HepG2 (cell line): ENCODE measurements at regions not wholly inside any gene's neighbourhood (a gene's known extent, or its start where the extent isn't known, plus 50 kb on each side); places are given as distances from the start of the nearest gene placed in this dataset.

Experiments used
- ATAC-seq: fragments of 200-7000 bp; cut with Tn5 transposase; 3 replicates; pipeline ENCODE4 v1.9.1; 2020; ENCODE audit warnings: mild to moderate bottlenecking, moderate library complexity
- BruUV-seq: library from RNA; stranded (reverse); fragments of 400-500 nt; replicated peaks from 2 replicates; lab custom pipeline; 2021; lab: Mats Ljungman, UMichigan
- CTCF ChIA-PET: fragments of 300-600 bp; formaldehyde crosslinking; extraction: SDS; loops from one replicate; lab custom pipeline; 2021; ENCODE audit warnings: low total read pairs, inconsistent platforms, low intra/inter-chr PET ratio; lab: Yijun Ruan, JAX
- POLR2A ChIA-PET: fragments of 350-600 bp; sonication (Branson Sonifier 250); formaldehyde crosslinking; loops from one replicate; lab custom pipeline; 2020; ENCODE audit warnings: antibody characterized with exemption, inconsistent platforms; lab: Yijun Ruan, JAX
- DNase-seq: peaks from one replicate; pipeline ENCODE4 v3.0.0-alpha.2; 2015; ENCODE audit warnings: low spot score
- FAIRE-seq: peaks from 3 replicates; lab custom pipeline; 2011; peaks lifted over from hg19 to GRCh38; lab: Jason Lieb, UNC
- H2AFZ ChIP-seq: one replicate; pipeline ENCODE4 v1.6.1; 2011; ENCODE audit warnings: low read length, inconsistent platforms
- H3K27ac ChIP-seq: fragments of 300-600 bp; 3 replicates; pipeline ENCODE4 v1.8.0; 2011; ENCODE audit warnings: mixed run types, mild to moderate bottlenecking, mixed read lengths, low read length, inconsistent platforms; ENCODE audit not compliant: insufficient read depth; ENCODE audit errors: extremely low read length
- H3K27me3 ChIP-seq, 2 experiments: fragments of 200-600 bp in 1 of 2; 2 replicates in 1 of 2; 3 replicates in 1 of 2; pipeline versions ENCODE4 v1.6.0 to v1.8.0; 2011; ENCODE audit warnings: low read length in 2 of 2, mild to moderate bottlenecking in 2 of 2, moderate library complexity in 2 of 2, inconsistent platforms in 1 of 2; ENCODE audit not compliant: insufficient read depth in 2 of 2, control insufficient read depth in 1 of 2
- H3K36me3 ChIP-seq, 2 experiments: fragments of 200-600 bp in 1 of 2; replicated peaks in 1 of 2; 2 replicates in 1 of 2; 3 replicates in 1 of 2; pipeline versions ENCODE4 v1.5.1 to v1.8.0; 2011; ENCODE audit warnings: low read length in 2 of 2, inconsistent platforms in 1 of 2; ENCODE audit not compliant: insufficient read depth in 2 of 2, control insufficient read depth in 1 of 2
- H3K4me1 ChIP-seq: 2 replicates; pipeline ENCODE4 v1.5.1; 2012; ENCODE audit warnings: low read length, inconsistent platforms; ENCODE audit not compliant: insufficient read depth
- H3K4me2 ChIP-seq: 2 replicates; pipeline ENCODE4 v1.6.0; 2011; ENCODE audit warnings: low read depth, low read length, inconsistent platforms
- H3K4me3 ChIP-seq, 3 experiments: fragments of 200-600 bp in 1 of 3; sonication (generic), shearing (Covaris generic) in 1 of 3; replicated peaks in 1 of 3; 2 replicates each; pipeline ENCODE4 v1.5.1; 2011 to 2016; ENCODE audit warnings: low read length in 3 of 3, inconsistent platforms in 2 of 3, low read depth in 2 of 3, mild to moderate bottlenecking in 2 of 3, control low read depth in 1 of 3, mixed read lengths in 1 of 3; ENCODE audit not compliant: insufficient read depth in 1 of 3
- H3K79me2 ChIP-seq: one replicate; pipeline ENCODE4 v1.6.1; 2011; ENCODE audit warnings: low read length, inconsistent platforms; ENCODE audit not compliant: insufficient read depth
- H3K9ac ChIP-seq: 2 replicates; pipeline ENCODE4 v1.6.0; 2011; ENCODE audit warnings: mild to moderate bottlenecking, low read depth, low read length, inconsistent platforms; ENCODE audit not compliant: insufficient read depth
- H3K9me3 ChIP-seq: 2 replicates; pipeline ENCODE4 v1.5.1; 2012; ENCODE audit warnings: mild to moderate bottlenecking, low read length
- H4K20me1 ChIP-seq: 2 replicates; pipeline ENCODE4 v1.6.0; 2011; ENCODE audit warnings: inconsistent platforms, mild to moderate bottlenecking, low read length, moderate library complexity; ENCODE audit not compliant: insufficient read depth
- MAF1 ChIP-seq: sonication (generic); formaldehyde crosslinking; IDR thresholded peaks from 2 replicates; pipeline ENCODE4 v1.5.0; 2020; ENCODE audit warnings: missing genetic modification reagents, borderline replicate concordance
- PRDM4 ChIP-seq: sonication (generic); formaldehyde crosslinking; IDR thresholded peaks from 2 replicates; pipeline ENCODE4 v1.9.0; 2021; ENCODE audit warnings: missing genetic modification reagents, borderline replicate concordance
- WGBS: methylation state at CpG from one replicate; pipeline ENCODE4 v1.1.6; 2017; ENCODE audit warnings: low lambda C conversion rate; 5-methylcytosine and 5-hydroxymethylcytosine counted together
- in situ Hi-C: cut with HindIII; loops from 2 replicates; pipeline ENCODE4 v1.10.0; 2017; ENCODE audit warnings: low pct_unique_long_range_greater_than_20kb; ENCODE audit not compliant: extremely low pct_ligation_motif_present
- intact Hi-C: fragments of 100-400 bp; cut with micrococcal nuclease; formaldehyde crosslinking; loops from one replicate; pipeline ENCODE4 v1.10.0; 2022; ENCODE audit not compliant: unreplicated experiment
- TF ChIP-seq, protein P1 (sequence below): sonication (generic); formaldehyde crosslinking; IDR thresholded peaks from 2 replicates; pipeline ENCODE4 v1.4.0; 2020; ENCODE audit warnings: missing genetic modification reagents
- TF ChIP-seq, protein P2 (sequence below): sonication (generic); formaldehyde crosslinking; IDR thresholded peaks from 2 replicates; pipeline ENCODE4 v1.4.0; 2020; ENCODE audit warnings: mild to moderate bottlenecking, missing genetic modification reagents

- Histone ChIP-seq H2AFZ (no peak overlapping the region), H3K9me3 (no peaks in the 10 kb centered on the region), H3K27ac (no peak overlapping the region), H3K4me3 (no peak overlapping the region), H3K9ac (no peak overlapping the region), H3K27me3 (no peaks in the 10 kb centered on the region), H4K20me1 (no peaks in the 10 kb centered on the region), H3K4me1 (peaks cover 39% of the 10 kb centered on the region), H3K4me2 (no peak overlapping the region), H3K36me3 (no peaks in the 10 kb centered on the region), H3K79me2 (no peaks in the 10 kb centered on the region)
- intact Hi-C loops, result no loop called here
- DNase-seq (no peak), FAIRE-seq (no peak), ATAC-seq (no peak)
- ChIA-PET CTCF (no interaction called here), POLR2A (no interaction called here)
- TF ChIP-seq PRDM4 (CRISPR knock-in tag), result no peak
- BruUV-seq, result no TSS peak
- 75% methylated on average over 2 of the region's 2 CpGs for WGBS
- in situ Hi-C loops, result no loop called here
Measured at GRCh38 chr20:53731595-53731994, 138.0 kb upstream of the ZNF217 start.

DNA sequence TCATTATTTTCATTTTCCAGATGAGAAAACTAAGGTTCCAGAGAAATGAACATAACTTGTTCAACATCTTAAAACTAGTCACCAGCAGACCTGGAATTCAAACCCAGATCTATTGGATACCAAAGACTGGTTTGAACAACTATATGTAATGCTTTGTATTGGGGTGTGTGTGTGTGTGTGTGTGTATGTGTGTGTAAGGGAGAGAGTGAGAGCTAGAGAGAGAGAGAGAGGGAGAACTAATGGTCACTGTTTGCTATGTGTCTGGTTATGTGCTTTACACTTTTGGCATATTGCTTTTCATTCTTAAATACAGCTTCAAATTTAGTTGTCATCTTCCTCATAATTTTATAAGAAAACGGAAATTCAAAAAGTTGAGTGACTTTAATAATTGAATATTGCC lies 134.7 kb upstream of the ZNF217 start:
- H3K27ac ChIP-seq, result no peak overlapping the region

More for the DNA sequence above, 134.7 kb upstream of the ZNF217 start:
- POLR2A ChIA-PET, result interaction anchor here (1.6 kb wide), 2 partner anchors 10 to 16 kb away, joined by 4 to 7 read pairs; no protein-coding TSS in a partner anchor
- Histone ChIP-seq H3K36me3 (no peaks in the 10 kb centered on the region), H3K9ac (no peak overlapping the region), H2AFZ (no peak overlapping the region), H3K79me2 (no peaks in the 10 kb centered on the region), H4K20me1 (no peaks in the 10 kb centered on the region), H3K4me3 (no peak overlapping the region), H3K9me3 (no peaks in the 10 kb centered on the region), H3K4me1 (peaks cover 26% of the 10 kb centered on the region), H3K4me2 (no peak overlapping the region)
- WGBS, result 66% methylated on average over 1 of the region's 1 CpG
- in situ Hi-C loops, result no loop called here
- DNase-seq, result no peak
- FAIRE-seq, result no peak
- no peak for ATAC-seq
- TF ChIP-seq, protein P1, sequence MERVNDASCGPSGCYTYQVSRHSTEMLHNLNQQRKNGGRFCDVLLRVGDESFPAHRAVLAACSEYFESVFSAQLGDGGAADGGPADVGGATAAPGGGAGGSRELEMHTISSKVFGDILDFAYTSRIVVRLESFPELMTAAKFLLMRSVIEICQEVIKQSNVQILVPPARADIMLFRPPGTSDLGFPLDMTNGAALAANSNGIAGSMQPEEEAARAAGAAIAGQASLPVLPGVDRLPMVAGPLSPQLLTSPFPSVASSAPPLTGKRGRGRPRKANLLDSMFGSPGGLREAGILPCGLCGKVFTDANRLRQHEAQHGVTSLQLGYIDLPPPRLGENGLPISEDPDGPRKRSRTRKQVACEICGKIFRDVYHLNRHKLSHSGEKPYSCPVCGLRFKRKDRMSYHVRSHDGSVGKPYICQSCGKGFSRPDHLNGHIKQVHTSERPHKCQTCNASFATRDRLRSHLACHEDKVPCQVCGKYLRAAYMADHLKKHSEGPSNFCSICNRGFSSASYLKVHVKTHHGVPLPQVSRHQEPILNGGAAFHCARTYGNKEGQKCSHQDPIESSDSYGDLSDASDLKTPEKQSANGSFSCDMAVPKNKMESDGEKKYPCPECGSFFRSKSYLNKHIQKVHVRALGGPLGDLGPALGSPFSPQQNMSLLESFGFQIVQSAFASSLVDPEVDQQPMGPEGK (CRISPR knock-in tag), result no peak
- no peak for TF ChIP-seq MAF1
- TF ChIP-seq, protein P2, sequence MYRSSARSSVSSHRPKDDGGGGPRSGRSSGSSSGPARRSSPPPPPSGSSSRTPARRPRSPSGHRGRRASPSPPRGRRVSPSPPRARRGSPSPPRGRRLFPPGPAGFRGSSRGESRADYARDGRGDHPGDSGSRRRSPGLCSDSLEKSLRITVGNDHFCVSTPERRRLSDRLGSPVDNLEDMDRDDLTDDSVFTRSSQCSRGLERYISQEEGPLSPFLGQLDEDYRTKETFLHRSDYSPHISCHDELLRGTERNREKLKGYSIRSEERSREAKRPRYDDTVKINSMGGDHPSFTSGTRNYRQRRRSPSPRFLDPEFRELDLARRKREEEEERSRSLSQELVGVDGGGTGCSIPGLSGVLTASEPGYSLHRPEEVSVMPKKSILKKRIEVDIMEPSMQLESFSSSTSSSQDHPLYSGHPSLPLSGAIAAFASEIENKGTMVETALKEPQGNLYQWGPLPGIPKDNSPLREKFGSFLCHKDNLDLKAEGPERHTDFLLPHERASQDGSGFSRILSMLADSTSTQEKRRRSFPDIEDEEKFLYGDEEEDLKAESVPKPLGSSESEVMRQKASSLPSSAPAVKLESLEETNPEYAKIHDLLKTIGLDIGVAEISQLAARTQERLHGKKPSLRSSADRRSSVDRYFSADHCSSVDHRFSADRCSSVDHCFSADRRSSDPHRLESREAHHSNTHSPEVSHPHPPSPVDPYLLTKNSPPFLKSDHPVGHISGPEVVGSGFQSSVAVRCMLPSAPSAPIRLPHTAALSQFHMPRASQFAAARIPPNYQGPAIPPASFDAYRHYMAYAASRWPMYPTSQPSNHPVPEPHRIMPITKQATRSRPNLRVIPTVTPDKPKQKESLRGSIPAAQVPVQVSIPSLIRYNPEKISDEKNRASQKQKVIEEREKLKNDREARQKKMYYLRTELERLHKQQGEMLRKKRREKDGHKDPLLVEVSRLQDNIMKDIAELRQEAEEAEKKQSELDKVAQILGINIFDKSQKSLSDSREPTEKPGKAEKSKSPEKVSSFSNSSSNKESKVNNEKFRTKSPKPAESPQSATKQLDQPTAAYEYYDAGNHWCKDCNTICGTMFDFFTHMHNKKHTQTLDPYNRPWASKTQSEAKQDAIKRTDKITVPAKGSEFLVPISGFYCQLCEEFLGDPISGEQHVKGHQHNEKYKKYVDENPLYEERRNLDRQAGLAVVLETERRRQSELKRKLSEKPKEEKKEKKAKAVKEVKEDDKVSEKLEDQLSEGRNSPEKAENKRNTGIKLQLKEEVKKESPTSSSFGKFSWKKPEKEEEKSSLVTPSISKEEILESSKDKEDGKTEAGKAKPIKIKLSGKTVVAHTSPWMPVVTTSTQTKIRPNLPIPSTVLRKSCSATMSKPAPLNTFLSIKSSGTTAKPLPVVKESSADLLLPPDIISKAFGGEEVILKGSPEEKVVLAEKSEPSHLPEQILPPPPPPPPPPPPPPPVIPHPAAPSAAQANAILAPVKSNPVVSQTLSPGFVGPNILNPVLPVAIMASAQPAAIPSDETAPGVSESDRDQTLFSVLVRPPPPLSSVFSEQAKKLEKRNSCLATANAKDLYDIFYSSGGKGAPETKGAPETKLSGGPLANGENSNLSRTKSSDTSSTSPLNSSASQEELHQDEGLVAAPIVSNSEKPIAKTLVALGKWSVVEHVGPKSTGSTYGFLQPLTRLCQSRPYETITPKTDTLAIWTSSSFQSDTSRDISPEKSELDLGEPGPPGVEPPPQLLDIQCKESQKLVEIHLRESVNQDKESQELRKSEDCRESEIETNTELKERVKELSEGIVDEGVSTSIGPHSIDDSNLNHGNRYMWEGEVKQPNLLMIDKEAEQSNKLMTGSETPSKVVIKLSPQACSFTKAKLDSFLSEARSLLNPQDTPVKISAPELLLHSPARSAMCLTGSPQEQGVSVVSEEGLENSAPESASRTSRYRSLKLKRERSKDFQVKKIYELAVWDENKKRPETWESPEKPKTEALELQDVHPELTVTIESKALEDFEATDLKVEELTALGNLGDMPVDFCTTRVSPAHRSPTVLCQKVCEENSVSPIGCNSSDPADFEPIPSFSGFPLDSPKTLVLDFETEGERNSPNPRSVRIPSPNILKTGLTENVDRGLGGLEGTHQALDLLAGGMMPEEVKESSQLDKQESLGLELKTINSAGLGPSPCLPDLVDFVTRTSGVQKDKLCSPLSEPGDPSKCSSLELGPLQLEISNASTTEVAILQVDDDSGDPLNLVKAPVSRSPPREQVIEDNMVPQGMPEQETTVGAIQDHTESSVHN (CRISPR knock-in tag), result no peak
- TF ChIP-seq, all 625 proteins: peak for 0
- H3K27me3 ChIP-seq, result no peaks in the 10 kb centered on the region
- CTCF ChIA-PET, result no interaction called here
- intact Hi-C loops, result no loop called here
- BruUV-seq, result no TSS peak
